Chondrocyte (in vitro differentiated cells): ENCODE measurements at regions not wholly inside any gene's neighbourhood (a gene's known extent, or its start where the extent isn't known, plus 50 kb on each side); places are given as distances from the start of the nearest gene placed in this dataset.

Experiments
- DNase-seq: peaks from one replicate; pipeline ENCODE4 v3.0.0; 2021; ENCODE audit warnings: mixed read lengths, low spot score
- H3K27ac Mint-ChIP-seq: one replicate; pipeline ENCODE4 v1.8.0; 2021; ENCODE audit warnings: mild to moderate bottlenecking, moderate library complexity, mixed read lengths; ENCODE audit not compliant: unreplicated experiment
- H3K27me3 Mint-ChIP-seq: 2 replicates; pipeline ENCODE4 v1.8.0; 2021; ENCODE audit warnings: low read depth, mixed read lengths
- H3K36me3 Mint-ChIP-seq: 2 replicates; pipeline ENCODE4 v1.8.0; 2021; ENCODE audit warnings: low read depth, mixed read lengths
- H3K4me1 Mint-ChIP-seq: 2 replicates; pipeline ENCODE4 v1.8.0; 2021; ENCODE audit warnings: low read depth, mild to moderate bottlenecking, mixed read lengths
- H3K4me3 Mint-ChIP-seq: one replicate; pipeline ENCODE4 v1.8.0; 2021; ENCODE audit warnings: mild to moderate bottlenecking, moderate library complexity, mixed read lengths; ENCODE audit not compliant: unreplicated experiment
- H3K9me3 Mint-ChIP-seq: 2 replicates; pipeline ENCODE4 v1.8.0; 2021; ENCODE audit warnings: low read depth, mixed read lengths
- CTCF ChIP-seq: fragments of 200-600 bp; sonication (generic); IDR thresholded peaks from 2 replicates; pipeline ENCODE4 v1.5.0; 2021; ENCODE audit warnings: antibody characterized with exemption, mild to moderate bottlenecking, moderate library complexity

GRCh38 chr22:49139492-49140151 lies 688.1 kb downstream of the BRD1 start:
- H3K4me1 Mint-ChIP-seq = no peaks in the 10 kb centered on the region
- no peaks in the 10 kb centered on the region for H3K9me3 Mint-ChIP-seq
- no peak overlapping the region for H3K27ac Mint-ChIP-seq
- no peaks in the 10 kb centered on the region for H3K36me3 Mint-ChIP-seq
- H3K4me3 Mint-ChIP-seq = no peak overlapping the region
- H3K27me3 Mint-ChIP-seq = peaks cover 13% of the 10 kb centered on the region
- no peak for DNase-seq
- TF ChIP-seq CTCF = no peak

DNA sequence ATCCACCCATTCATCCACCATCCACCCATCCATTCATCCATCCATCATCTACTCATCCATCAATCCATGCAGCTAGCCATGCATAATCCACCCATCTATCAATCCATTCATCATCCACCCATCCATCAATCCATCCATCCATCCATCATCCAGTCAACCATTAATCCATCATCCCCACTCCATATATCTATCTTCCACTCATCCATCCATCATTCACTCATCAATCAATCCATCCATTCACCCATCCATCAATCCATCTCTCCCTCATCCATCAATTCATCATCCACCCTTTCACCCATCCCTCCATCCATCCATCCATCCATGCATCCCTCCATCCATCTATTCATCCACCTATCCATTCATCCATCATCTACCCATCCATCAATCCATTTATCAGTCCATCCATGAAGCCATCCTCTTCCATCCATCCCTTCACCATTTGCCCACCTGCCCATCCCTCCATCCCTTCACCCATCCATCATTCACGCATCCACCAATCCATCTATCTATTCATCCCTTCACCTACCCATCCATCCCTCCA lies 689.4 kb downstream of the BRD1 start:
- Mint-ChIP-seq H3K4me1 (no peaks in the 10 kb centered on the region), H3K4me3 (no peak overlapping the region), H3K36me3 (no peaks in the 10 kb centered on the region), H3K27me3 (peaks cover 13% of the 10 kb centered on the region), H3K9me3 (no peaks in the 10 kb centered on the region), H3K27ac (no peak overlapping the region)
- no peak for TF ChIP-seq CTCF
- DNase-seq = no peak

DNA sequence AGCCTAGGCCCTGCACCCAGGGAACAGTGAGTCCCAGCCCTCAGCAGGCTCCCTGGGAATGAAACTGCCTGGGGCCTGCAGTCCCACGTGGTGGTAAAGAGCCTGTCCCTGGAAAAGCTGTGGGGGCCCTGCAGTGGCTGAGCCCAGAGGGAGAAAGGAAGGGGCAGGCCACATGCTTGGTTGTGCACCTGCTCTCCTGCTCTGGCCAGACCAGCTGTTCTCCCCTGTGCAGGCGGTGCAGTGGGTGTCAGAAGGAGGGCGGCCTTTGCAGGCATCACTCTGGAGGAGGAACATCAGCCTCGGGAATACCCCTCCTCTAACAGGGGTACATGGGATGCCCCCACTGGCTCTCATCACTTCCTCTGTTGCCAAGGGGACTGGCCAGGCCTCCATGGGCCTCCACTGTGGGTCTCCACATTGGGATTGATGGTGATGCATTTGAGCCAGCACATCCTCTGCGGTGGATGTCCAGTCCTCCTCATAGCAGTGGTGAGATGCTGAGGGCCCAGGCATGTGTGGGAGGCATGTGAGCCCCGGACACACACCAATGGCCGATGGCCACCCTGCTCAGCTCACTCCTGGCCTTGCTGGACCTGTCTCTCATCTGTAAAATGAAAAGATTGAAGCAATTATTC lies 690.4 kb downstream of the BRD1 start:
- Mint-ChIP-seq H3K9me3 (no peaks in the 10 kb centered on the region), H3K4me3 (no peak overlapping the region), H3K27me3 (peaks cover 14% of the 10 kb centered on the region), H3K4me1 (no peaks in the 10 kb centered on the region), H3K27ac (no peak overlapping the region), H3K36me3 (no peaks in the 10 kb centered on the region)
- no peak for TF ChIP-seq CTCF
- DNase-seq = no peak

GRCh38 chr22:49136816-49137180 lies 690.9 kb downstream of the BRD1 start:
- no peak for TF ChIP-seq CTCF
- H3K4me1 Mint-ChIP-seq = no peaks in the 10 kb centered on the region
- H3K27me3 Mint-ChIP-seq = peaks cover 14% of the 10 kb centered on the region
- DNase-seq = no peak
- H3K36me3 Mint-ChIP-seq = no peaks in the 10 kb centered on the region
- no peaks in the 10 kb centered on the region for H3K9me3 Mint-ChIP-seq
- H3K27ac Mint-ChIP-seq = no peak overlapping the region
- no peak overlapping the region for H3K4me3 Mint-ChIP-seq

GRCh38 chr22:49136041-49136815 lies 691.4 kb downstream of the BRD1 start:
- Mint-ChIP-seq H3K4me3 (no peak overlapping the region), H3K9me3 (no peaks in the 10 kb centered on the region), H3K27ac (no peak overlapping the region), H3K27me3 (peaks cover 12% of the 10 kb centered on the region), H3K36me3 (no peaks in the 10 kb centered on the region), H3K4me1 (no peaks in the 10 kb centered on the region)
- TF ChIP-seq CTCF = no peak
- DNase-seq = no peak
